GM12878 (cell line): ENCODE measurements at regions not wholly inside any gene's neighbourhood (a gene's known extent, or its start where the extent isn't known, plus 50 kb on each side); places are given as distances from the start of the nearest gene placed in this dataset.

Experiments
- ATAC-seq: fragments of 200-7000 bp; cut with Tn5 transposase; 3 replicates; pipeline ENCODE4 v1.9.1; 2020; ENCODE audit warnings: mild to moderate bottlenecking, moderate library complexity
- BruUV-seq: library from RNA; stranded (reverse); fragments of 400-500 nt; replicated peaks from 2 replicates; lab custom pipeline; 2021; lab: Mats Ljungman, UMichigan
- CTCF ChIA-PET: fragments of 300-600 bp; sonication (Branson Sonifier 250); formaldehyde crosslinking; extraction: SDS; loops from one replicate; lab custom pipeline; 2021; ENCODE audit warnings: inconsistent platforms; lab: Yijun Ruan, JAX
- POLR2A ChIA-PET: fragments of 350-600 bp; formaldehyde crosslinking; extraction: SDS; loops from one replicate; lab custom pipeline; 2021; ENCODE audit warnings: inconsistent platforms; lab: Charles Lee
- RAD21 ChIA-PET: fragments of 300-600 bp; sonication (Branson Sonifier 250); formaldehyde crosslinking; loops from one replicate; lab custom pipeline; 2023; ENCODE audit warnings: antibody characterized with exemption; ENCODE audit not compliant: unreplicated experiment; lab: Charles Lee
- SMC1A ChIA-PET: fragments of 300-600 bp; sonication (Branson Sonifier 250); formaldehyde crosslinking; loops from one replicate; lab custom pipeline; 2023; ENCODE audit not compliant: unreplicated experiment, uncharacterized antibody; lab: Charles Lee
- DNase-seq: peaks from one replicate; pipeline ENCODE4 v3.0.0-alpha.2; 2011; ENCODE audit warnings: low read depth, low spot score
- FAIRE-seq: peaks from 3 replicates; lab custom pipeline; 2011; peaks lifted over from hg19 to GRCh38; lab: Jason Lieb, UNC
- H2AFZ ChIP-seq: 2 replicates; pipeline ENCODE4 v1.6.0; 2011; ENCODE audit warnings: low read depth, low read length, control low read depth; ENCODE audit not compliant: control insufficient read depth
- H3K27ac ChIP-seq: 2 replicates; pipeline ENCODE4 v1.5.1; 2011; ENCODE audit warnings: control low read depth; ENCODE audit not compliant: control insufficient read depth, insufficient read depth
- H3K27me3 ChIP-seq, 2 experiments: replicated peaks in 1 of 2; 2 replicates each; pipeline versions ENCODE4 v1.6.0 to v1.6.1; 2011; ENCODE audit warnings: low read length in 1 of 2; ENCODE audit not compliant: control insufficient read depth in 2 of 2, insufficient read depth in 2 of 2
- H3K36me3 ChIP-seq, 2 experiments: 2 replicates each; pipeline ENCODE4 v1.5.1; 2011; ENCODE audit warnings: low read length in 1 of 2; ENCODE audit not compliant: control insufficient read depth in 2 of 2, insufficient read depth in 2 of 2
- H3K4me1 ChIP-seq: 2 replicates; pipeline ENCODE4 v1.6.1; 2011; ENCODE audit warnings: mild to moderate bottlenecking, low read length, moderate library complexity, mixed read lengths; ENCODE audit not compliant: control insufficient read depth, insufficient read depth
- H3K4me2 ChIP-seq: 2 replicates; pipeline ENCODE4 v1.6.0; 2011; ENCODE audit warnings: control low read depth; ENCODE audit not compliant: control insufficient read depth, insufficient read depth
- H3K4me3 ChIP-seq: fragments of 200-600 bp; sonication (generic); 2 replicates; pipeline ENCODE4 v1.5.1; 2016
- H3K79me2 ChIP-seq: 2 replicates; pipeline ENCODE4 v1.6.0; 2011; ENCODE audit warnings: low read length; ENCODE audit not compliant: control insufficient read depth, insufficient read depth
- H3K9ac ChIP-seq: 2 replicates; pipeline ENCODE4 v1.8.0; 2011; ENCODE audit warnings: low read length, control low read depth, mixed read lengths; ENCODE audit not compliant: control insufficient read depth, insufficient read depth
- H3K9me3 ChIP-seq: replicated peaks from 3 replicates; pipeline ENCODE4 v1.5.1; 2011; ENCODE audit warnings: mild to moderate bottlenecking, low read length; ENCODE audit not compliant: control insufficient read depth, insufficient read depth
- H4K20me1 ChIP-seq: 2 replicates; pipeline ENCODE4 v1.6.0; 2011; ENCODE audit not compliant: control insufficient read depth, insufficient read depth
- ASH2L ChIP-seq: fragments of 300-600, 200-600 bp; sonication (generic); IDR thresholded peaks from 2 replicates; pipeline ENCODE4 v1.6.1; 2017; ENCODE audit warnings: low read depth, mild to moderate bottlenecking, borderline replicate concordance
- CBX3 ChIP-seq: fragments of 200-600 bp; sonication (generic); IDR thresholded peaks from 2 replicates; pipeline ENCODE4 v1.6.1; 2016; ENCODE audit warnings: low read depth, borderline replicate concordance
- CHD4 ChIP-seq: fragments of 200-600 bp; sonication (generic); IDR thresholded peaks from 2 replicates; pipeline ENCODE4 v1.6.1; 2016; ENCODE audit warnings: mild to moderate bottlenecking
- ESRRA ChIP-seq: IDR thresholded peaks from 2 replicates; pipeline ENCODE4 v1.6.1; 2012; ENCODE audit warnings: mild to moderate bottlenecking, low read length, improper control_type of control experiment
- EZH2 ChIP-seq: IDR thresholded peaks from 2 replicates; pipeline ENCODE4 v1.6.1; 2012; ENCODE audit warnings: low read depth, mild to moderate bottlenecking, control low read depth, inconsistent platforms, low read length, borderline replicate concordance; ENCODE audit not compliant: control insufficient read depth
- GATAD2B ChIP-seq: fragments of 450-650 bp; conservative IDR thresholded peaks from 2 replicates; pipeline ENCODE4 v1.6.1; 2017; ENCODE audit warnings: low read depth, mild to moderate bottlenecking, moderate library complexity
- HDAC2 ChIP-seq: fragments of 200-600 bp; sonication (generic); IDR thresholded peaks from 2 replicates; pipeline ENCODE4 v1.6.1; 2017
- KDM1A ChIP-seq: fragments of 200-600 bp; sonication (generic); IDR thresholded peaks from 2 replicates; pipeline ENCODE4 v1.6.1; 2016; ENCODE audit warnings: borderline replicate concordance
- SP1 ChIP-seq: IDR thresholded peaks from one replicate; pipeline ENCODE4 v1.6.1; 2011; ENCODE audit warnings: low read depth, low read length
- STAT3 ChIP-seq: IDR thresholded peaks from 2 replicates; pipeline ENCODE4 v1.6.1; 2011; ENCODE audit warnings: low read depth, low read length, improper control_type of control experiment
- TBL1XR1 ChIP-seq: IDR thresholded peaks from 2 replicates; pipeline ENCODE4 v1.6.1; 2012; ENCODE audit warnings: low read depth, low read length, improper control_type of control experiment
- TCF12 ChIP-seq: IDR thresholded peaks from 2 replicates; pipeline ENCODE4 v1.6.1; 2011; ENCODE audit warnings: low read depth, mild to moderate bottlenecking, low read length
- WGBS: methylation state at CpG from one replicate; pipeline ENCODE4 v1.1.6; 2016; ENCODE audit warnings: low lambda C conversion rate; ENCODE audit not compliant: insufficient replicate concordance, insufficient coverage; ENCODE audit errors: missing lambda C conversion rate; 5-methylcytosine and 5-hydroxymethylcytosine counted together
- in situ Hi-C: fragments of 300-500 bp; cut with MboI; formaldehyde crosslinking; loops from 9 replicates; pipeline ENCODE4 v1.14.3; 2018; ENCODE audit warnings: mixed read lengths
- intact Hi-C: fragments of 100-400 bp; cut with micrococcal nuclease; formaldehyde crosslinking; loops from one replicate; pipeline ENCODE4 v1.14.2; 2022; ENCODE audit not compliant: unreplicated experiment
- TF ChIP-seq, protein P1 (sequence below): IDR thresholded peaks from 2 replicates; pipeline ENCODE4 v1.6.1; 2012; ENCODE audit warnings: low read length, inconsistent platforms
- TF ChIP-seq, protein P2 (sequence below): IDR thresholded peaks from 2 replicates; pipeline ENCODE4 v1.6.1; 2011; ENCODE audit warnings: borderline replicate concordance, low read depth, mild to moderate bottlenecking, moderate library complexity, mixed read lengths, low read length; ENCODE audit not compliant: insufficient read depth; ENCODE audit errors: extremely low read length
- TF ChIP-seq, protein P3 (sequence below): fragments of 150-350 bp; IDR thresholded peaks from 2 replicates; pipeline ENCODE4 v1.6.1; 2016; ENCODE audit warnings: low read depth, low read length
- TF ChIP-seq, protein P4 (sequence below): fragments of 450-650 bp; IDR thresholded peaks from 2 replicates; pipeline ENCODE4 v1.6.1; 2018; ENCODE audit warnings: mild to moderate bottlenecking, low read depth, moderate library complexity; ENCODE audit not compliant: partially characterized antibody

DNA sequence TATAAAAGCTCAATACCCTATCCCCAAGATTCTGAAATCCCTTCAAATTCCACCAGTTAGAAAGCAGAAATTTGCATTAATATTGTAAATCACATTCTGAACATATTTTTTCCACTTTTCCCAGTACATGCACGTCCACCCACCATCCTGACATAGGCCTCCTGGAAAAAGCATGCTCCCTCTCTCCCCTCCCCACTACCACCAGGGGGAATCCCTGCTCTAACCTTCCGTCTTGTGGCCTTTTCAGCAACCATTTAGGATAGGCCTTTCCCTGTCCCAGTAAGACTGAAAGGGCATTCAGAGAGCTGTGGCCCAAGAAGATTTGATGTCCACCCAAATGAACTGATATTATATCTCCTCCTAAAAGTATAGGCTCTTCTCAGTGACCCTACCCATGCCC, 182.1 kb downstream of the ARRDC4 start (continued):
- TF ChIP-seq ASH2L (no peak), EZH2 (no peak), ESRRA (no peak), GATAD2B (no peak), CHD4 (no peak)
- TF ChIP-seq, protein P1, sequence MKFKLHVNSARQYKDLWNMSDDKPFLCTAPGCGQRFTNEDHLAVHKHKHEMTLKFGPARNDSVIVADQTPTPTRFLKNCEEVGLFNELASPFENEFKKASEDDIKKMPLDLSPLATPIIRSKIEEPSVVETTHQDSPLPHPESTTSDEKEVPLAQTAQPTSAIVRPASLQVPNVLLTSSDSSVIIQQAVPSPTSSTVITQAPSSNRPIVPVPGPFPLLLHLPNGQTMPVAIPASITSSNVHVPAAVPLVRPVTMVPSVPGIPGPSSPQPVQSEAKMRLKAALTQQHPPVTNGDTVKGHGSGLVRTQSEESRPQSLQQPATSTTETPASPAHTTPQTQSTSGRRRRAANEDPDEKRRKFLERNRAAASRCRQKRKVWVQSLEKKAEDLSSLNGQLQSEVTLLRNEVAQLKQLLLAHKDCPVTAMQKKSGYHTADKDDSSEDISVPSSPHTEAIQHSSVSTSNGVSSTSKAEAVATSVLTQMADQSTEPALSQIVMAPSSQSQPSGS = no peak
- TF ChIP-seq, all 136 proteins: peak for 0

DNA sequence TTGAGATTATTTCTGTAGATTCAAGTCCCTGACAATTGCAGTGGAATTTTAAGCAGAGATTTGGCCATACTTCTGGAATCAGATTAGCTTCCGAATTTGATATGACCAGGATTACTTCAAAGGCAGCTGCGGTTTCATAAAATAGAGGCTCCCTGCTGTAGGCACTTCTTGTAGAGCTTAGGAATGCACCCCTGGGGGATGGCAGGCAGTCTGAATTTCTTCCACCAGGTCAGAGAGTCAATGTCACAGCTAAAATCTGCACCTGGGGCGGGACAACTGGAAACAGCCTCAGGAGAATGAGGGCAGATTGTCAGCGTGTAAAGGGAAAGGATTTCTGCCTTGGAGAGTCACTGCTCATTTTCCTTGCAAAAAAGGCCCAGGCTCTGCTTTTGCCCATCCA, 182.6 kb downstream of the ARRDC4 start:
- TF ChIP-seq, protein P2, sequence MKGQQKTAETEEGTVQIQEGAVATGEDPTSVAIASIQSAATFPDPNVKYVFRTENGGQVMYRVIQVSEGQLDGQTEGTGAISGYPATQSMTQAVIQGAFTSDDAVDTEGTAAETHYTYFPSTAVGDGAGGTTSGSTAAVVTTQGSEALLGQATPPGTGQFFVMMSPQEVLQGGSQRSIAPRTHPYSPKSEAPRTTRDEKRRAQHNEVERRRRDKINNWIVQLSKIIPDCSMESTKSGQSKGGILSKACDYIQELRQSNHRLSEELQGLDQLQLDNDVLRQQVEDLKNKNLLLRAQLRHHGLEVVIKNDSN = no peak
- no peak for TF ChIP-seq SP1
- no peak for TF ChIP-seq HDAC2
- TF ChIP-seq, protein P3, sequence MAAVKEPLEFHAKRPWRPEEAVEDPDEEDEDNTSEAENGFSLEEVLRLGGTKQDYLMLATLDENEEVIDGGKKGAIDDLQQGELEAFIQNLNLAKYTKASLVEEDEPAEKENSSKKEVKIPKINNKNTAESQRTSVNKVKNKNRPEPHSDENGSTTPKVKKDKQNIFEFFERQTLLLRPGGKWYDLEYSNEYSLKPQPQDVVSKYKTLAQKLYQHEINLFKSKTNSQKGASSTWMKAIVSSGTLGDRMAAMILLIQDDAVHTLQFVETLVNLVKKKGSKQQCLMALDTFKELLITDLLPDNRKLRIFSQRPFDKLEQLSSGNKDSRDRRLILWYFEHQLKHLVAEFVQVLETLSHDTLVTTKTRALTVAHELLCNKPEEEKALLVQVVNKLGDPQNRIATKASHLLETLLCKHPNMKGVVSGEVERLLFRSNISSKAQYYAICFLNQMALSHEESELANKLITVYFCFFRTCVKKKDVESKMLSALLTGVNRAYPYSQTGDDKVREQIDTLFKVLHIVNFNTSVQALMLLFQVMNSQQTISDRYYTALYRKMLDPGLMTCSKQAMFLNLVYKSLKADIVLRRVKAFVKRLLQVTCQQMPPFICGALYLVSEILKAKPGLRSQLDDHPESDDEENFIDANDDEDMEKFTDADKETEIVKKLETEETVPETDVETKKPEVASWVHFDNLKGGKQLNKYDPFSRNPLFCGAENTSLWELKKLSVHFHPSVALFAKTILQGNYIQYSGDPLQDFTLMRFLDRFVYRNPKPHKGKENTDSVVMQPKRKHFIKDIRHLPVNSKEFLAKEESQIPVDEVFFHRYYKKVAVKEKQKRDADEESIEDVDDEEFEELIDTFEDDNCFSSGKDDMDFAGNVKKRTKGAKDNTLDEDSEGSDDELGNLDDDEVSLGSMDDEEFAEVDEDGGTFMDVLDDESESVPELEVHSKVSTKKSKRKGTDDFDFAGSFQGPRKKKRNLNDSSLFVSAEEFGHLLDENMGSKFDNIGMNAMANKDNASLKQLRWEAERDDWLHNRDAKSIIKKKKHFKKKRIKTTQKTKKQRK = no peak
- TF ChIP-seq STAT3 = no peak
- no peak for TF ChIP-seq KDM1A
- TF ChIP-seq, protein P4, sequence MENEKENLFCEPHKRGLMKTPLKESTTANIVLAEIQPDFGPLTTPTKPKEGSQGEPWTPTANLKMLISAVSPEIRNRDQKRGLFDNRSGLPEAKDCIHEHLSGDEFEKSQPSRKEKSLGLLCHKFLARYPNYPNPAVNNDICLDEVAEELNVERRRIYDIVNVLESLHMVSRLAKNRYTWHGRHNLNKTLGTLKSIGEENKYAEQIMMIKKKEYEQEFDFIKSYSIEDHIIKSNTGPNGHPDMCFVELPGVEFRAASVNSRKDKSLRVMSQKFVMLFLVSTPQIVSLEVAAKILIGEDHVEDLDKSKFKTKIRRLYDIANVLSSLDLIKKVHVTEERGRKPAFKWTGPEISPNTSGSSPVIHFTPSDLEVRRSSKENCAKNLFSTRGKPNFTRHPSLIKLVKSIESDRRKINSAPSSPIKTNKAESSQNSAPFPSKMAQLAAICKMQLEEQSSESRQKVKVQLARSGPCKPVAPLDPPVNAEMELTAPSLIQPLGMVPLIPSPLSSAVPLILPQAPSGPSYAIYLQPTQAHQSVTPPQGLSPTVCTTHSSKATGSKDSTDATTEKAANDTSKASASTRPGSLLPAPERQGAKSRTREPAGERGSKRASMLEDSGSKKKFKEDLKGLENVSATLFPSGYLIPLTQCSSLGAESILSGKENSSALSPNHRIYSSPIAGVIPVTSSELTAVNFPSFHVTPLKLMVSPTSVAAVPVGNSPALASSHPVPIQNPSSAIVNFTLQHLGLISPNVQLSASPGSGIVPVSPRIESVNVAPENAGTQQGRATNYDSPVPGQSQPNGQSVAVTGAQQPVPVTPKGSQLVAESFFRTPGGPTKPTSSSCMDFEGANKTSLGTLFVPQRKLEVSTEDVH = no peak
- no peak for TF ChIP-seq TCF12
- no peak for TF ChIP-seq CBX3
- no peak for TF ChIP-seq ESRRA
- TF ChIP-seq TBL1XR1 = no peak
- no peaks in the 10 kb centered on the region for H3K79me2 ChIP-seq
- H3K9ac ChIP-seq = no peak overlapping the region
- in situ Hi-C loops = no loop called here
- BruUV-seq = no TSS peak
- 28% methylated on average over 4 of the region's 4 CpGs for WGBS
- ATAC-seq (no peak), DNase-seq (no peak), FAIRE-seq (no peak)
- H3K27ac ChIP-seq = no peak overlapping the region
- H4K20me1 ChIP-seq = no peaks in the 10 kb centered on the region
- POLR2A ChIA-PET = no interaction called here
- RAD21 ChIA-PET = no interaction called here
- no peak overlapping the region for H3K4me2 ChIP-seq
- H2AFZ ChIP-seq = no peak overlapping the region
- no peaks in the 10 kb centered on the region for H3K9me3 ChIP-seq
- no peak overlapping the region for H3K4me3 ChIP-seq
- CTCF ChIA-PET = no interaction called here
- SMC1A ChIA-PET = no interaction called here
- H3K27me3 ChIP-seq = no peaks in the 10 kb centered on the region
- no peaks in the 10 kb centered on the region for H3K4me1 ChIP-seq
- no peaks in the 10 kb centered on the region for H3K36me3 ChIP-seq
- intact Hi-C loops = no loop called here
